OCI-LY1 (cell line): ENCODE measurements at regions not wholly inside any gene's neighbourhood (a gene's known extent, or its start where the extent isn't known, plus 50 kb on each side); places are given as distances from the start of the nearest gene placed in this dataset.

Source experiments
- H2AFZ ChIP-seq: fragments of 200-600 bp; sonication (generic), shearing (Covaris generic); 2 replicates; pipeline ENCODE4 v1.6.0; 2014; ENCODE audit warnings: antibody characterized with exemption, mild to moderate bottlenecking, low read length
- H3F3A ChIP-seq: fragments of 200-600 bp; sonication (generic), shearing (Covaris generic); 2 replicates; pipeline ENCODE4 v1.6.0; 2014; ENCODE audit warnings: mild to moderate bottlenecking, antibody characterized with exemption, low read length, moderate library complexity; ENCODE audit not compliant: insufficient read depth
- H3K27ac ChIP-seq: fragments of 200-600 bp; sonication (generic); 2 replicates; pipeline ENCODE4 v1.5.1; 2014; ENCODE audit warnings: low read length, mixed run types, mild to moderate bottlenecking, low read depth; ENCODE audit not compliant: poor library complexity, severe bottlenecking
- H3K27me3 ChIP-seq: fragments of 200-600 bp; sonication (generic); 2 replicates; pipeline ENCODE4 v1.6.0; 2014; ENCODE audit warnings: antibody characterized with exemption, mild to moderate bottlenecking, low read length, moderate library complexity; ENCODE audit not compliant: insufficient read depth
- H3K36me3 ChIP-seq: fragments of 200-600 bp; sonication (generic); 2 replicates; pipeline ENCODE4 v1.6.1; 2014; ENCODE audit warnings: mild to moderate bottlenecking, antibody characterized with exemption, low read length, moderate library complexity, mixed read lengths; ENCODE audit not compliant: insufficient read depth
- H3K4me1 ChIP-seq: fragments of 200-600 bp; sonication (generic); 2 replicates; pipeline ENCODE4 v1.5.1; 2014; ENCODE audit warnings: mild to moderate bottlenecking, low read length, moderate library complexity; ENCODE audit not compliant: insufficient read depth, severe bottlenecking
- H3K4me2 ChIP-seq: fragments of 200-600 bp; sonication (generic), shearing (Covaris generic); 2 replicates; pipeline ENCODE4 v1.6.1; 2014; ENCODE audit warnings: low read length
- H3K4me3 ChIP-seq: fragments of 200-600 bp; sonication (generic); 2 replicates; pipeline ENCODE4 v1.5.1; 2014; ENCODE audit warnings: low read length, low read depth, mild to moderate bottlenecking, mixed read lengths; ENCODE audit not compliant: poor library complexity, severe bottlenecking
- H3K79me2 ChIP-seq: fragments of 200-600 bp; shearing (Covaris generic); 2 replicates; pipeline ENCODE4 v1.6.1; 2016; ENCODE audit warnings: mixed run types, low read length, mixed read lengths; ENCODE audit not compliant: insufficient read depth
- H3K9ac ChIP-seq: fragments of 200-600 bp; sonication (generic), shearing (Covaris generic); 2 replicates; pipeline ENCODE4 v1.6.1; 2014; ENCODE audit warnings: mild to moderate bottlenecking, low read length, mixed read lengths
- H3K9me2 ChIP-seq: fragments of 200-600 bp; sonication (generic), shearing (Covaris generic); 2 replicates; pipeline ENCODE4 v1.6.1; 2014; ENCODE audit warnings: low read depth, mild to moderate bottlenecking, low read length, mixed read lengths
- H3K9me3 ChIP-seq: fragments of 200-600 bp; shearing (Covaris generic); 2 replicates; pipeline ENCODE4 v1.6.1; 2014; ENCODE audit warnings: low read length, mixed read lengths
- H4K20me1 ChIP-seq: fragments of 200-600 bp; sonication (generic), shearing (Covaris generic); 2 replicates; pipeline ENCODE4 v1.6.0; 2016; ENCODE audit warnings: mild to moderate bottlenecking, low read length; ENCODE audit not compliant: insufficient read depth
- EZH2 ChIP-seq: fragments of 200-600 bp; sonication (generic), shearing (Covaris generic); IDR thresholded peaks from 2 replicates; pipeline ENCODE4 v1.8.0; 2017; ENCODE audit warnings: borderline replicate concordance, mixed run types, mild to moderate bottlenecking, antibody characterized with exemption, low read length, moderate library complexity, mixed read lengths
- TF ChIP-seq, protein P1 (sequence below): fragments of 200-600 bp; sonication (generic), shearing (Covaris generic); IDR thresholded peaks from 2 replicates; pipeline ENCODE4 v1.5.1; 2017; ENCODE audit warnings: mild to moderate bottlenecking, antibody characterized with exemption, low read length, moderate library complexity, mixed read lengths

DNA sequence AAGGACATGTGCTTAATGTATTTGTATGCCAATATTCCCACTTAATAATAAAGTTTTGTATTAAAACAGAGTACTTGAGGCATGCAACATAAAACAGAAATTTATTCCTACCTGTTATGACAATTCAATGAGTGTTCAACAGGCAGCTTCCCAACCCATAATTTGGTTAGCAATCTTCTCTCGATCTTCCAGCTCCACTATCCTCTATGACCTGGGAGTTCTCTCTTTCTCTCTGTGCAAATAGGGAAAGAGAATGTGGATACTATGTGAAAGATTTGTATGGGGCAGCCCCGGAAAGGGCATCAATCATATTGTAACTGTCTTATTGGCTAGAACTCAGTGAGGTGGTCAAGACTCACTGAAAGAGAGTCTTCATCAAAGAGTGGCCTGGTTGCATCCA lies 644.9 kb upstream of the PCDH20 start:
- no peak overlapping the region for H3K9ac ChIP-seq
- TF ChIP-seq EZH2 = no peak
- TF ChIP-seq, protein P1, sequence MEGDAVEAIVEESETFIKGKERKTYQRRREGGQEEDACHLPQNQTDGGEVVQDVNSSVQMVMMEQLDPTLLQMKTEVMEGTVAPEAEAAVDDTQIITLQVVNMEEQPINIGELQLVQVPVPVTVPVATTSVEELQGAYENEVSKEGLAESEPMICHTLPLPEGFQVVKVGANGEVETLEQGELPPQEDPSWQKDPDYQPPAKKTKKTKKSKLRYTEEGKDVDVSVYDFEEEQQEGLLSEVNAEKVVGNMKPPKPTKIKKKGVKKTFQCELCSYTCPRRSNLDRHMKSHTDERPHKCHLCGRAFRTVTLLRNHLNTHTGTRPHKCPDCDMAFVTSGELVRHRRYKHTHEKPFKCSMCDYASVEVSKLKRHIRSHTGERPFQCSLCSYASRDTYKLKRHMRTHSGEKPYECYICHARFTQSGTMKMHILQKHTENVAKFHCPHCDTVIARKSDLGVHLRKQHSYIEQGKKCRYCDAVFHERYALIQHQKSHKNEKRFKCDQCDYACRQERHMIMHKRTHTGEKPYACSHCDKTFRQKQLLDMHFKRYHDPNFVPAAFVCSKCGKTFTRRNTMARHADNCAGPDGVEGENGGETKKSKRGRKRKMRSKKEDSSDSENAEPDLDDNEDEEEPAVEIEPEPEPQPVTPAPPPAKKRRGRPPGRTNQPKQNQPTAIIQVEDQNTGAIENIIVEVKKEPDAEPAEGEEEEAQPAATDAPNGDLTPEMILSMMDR = no peak
- no peaks in the 10 kb centered on the region for H3K9me3 ChIP-seq
- no peak overlapping the region for H3K27ac ChIP-seq
- no peaks in the 10 kb centered on the region for H3K79me2 ChIP-seq
- no peak overlapping the region for H2AFZ ChIP-seq
- no peaks in the 10 kb centered on the region for H4K20me1 ChIP-seq
- no peaks in the 10 kb centered on the region for H3K36me3 ChIP-seq
- no peaks in the 10 kb centered on the region for H3F3A ChIP-seq
- H3K9me2 ChIP-seq = no peaks in the 10 kb centered on the region
- no peaks in the 10 kb centered on the region for H3K27me3 ChIP-seq
- H3K4me2 ChIP-seq = no peak overlapping the region
- no peak overlapping the region for H3K4me3 ChIP-seq
- no peaks in the 10 kb centered on the region for H3K4me1 ChIP-seq

DNA sequence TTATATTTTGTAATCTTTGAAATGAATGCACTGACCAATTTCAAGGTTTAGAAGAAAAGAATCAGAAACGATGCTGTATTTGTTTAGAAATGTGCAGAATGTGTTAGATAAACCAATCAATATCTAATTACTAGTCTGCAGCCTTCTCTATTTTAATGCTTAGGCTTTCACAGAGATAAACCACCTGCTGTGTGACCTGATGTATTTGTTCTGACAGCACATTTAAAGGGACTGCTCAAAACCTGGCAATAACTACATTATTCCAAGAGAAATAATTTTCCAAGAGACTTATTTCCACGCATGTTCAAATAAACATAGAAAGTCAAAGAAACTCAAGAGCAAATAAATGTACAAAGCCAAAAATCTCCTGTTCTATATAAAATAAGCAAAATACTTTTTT lies 641.6 kb upstream of the PCDH20 start:
- no peak overlapping the region for H2AFZ ChIP-seq
- no peaks in the 10 kb centered on the region for H3F3A ChIP-seq
- no peak overlapping the region for H3K4me3 ChIP-seq
- no peaks in the 10 kb centered on the region for H3K4me1 ChIP-seq
- TF ChIP-seq, protein P1 = no peak
- TF ChIP-seq EZH2 = no peak
- H3K9me2 ChIP-seq = no peaks in the 10 kb centered on the region
- H3K36me3 ChIP-seq = no peaks in the 10 kb centered on the region
- H3K27me3 ChIP-seq = no peaks in the 10 kb centered on the region
- no peak overlapping the region for H3K9ac ChIP-seq
- no peak overlapping the region for H3K27ac ChIP-seq
- H4K20me1 ChIP-seq = no peaks in the 10 kb centered on the region
- no peaks in the 10 kb centered on the region for H3K79me2 ChIP-seq
- no peak overlapping the region for H3K4me2 ChIP-seq
- no peaks in the 10 kb centered on the region for H3K9me3 ChIP-seq

DNA sequence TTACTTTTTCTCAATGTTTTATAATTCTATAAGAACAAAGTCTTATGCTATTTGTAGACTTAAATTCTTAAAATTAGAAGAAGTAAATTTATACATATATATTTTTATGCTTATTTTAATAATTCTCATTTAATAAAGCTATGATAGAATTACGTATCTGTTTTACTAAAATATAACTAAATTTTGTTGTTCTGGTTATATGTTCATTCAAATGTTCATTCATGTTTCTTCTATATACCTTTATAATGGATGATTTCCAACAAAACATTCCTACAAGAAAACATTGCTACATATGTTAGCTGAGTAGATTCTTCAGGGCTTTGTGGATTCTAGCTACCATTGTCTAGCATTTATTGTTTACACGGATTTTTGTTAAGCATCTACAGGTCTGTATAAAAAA lies 634.3 kb upstream of the PCDH20 start:
- no peak for TF ChIP-seq EZH2
- TF ChIP-seq, protein P1 = no peak
- H3K9me2 ChIP-seq = no peaks in the 10 kb centered on the region

More for the DNA sequence above, 634.3 kb upstream of the PCDH20 start:
- Histone ChIP-seq H3F3A (no peaks in the 10 kb centered on the region), H3K4me1 (no peaks in the 10 kb centered on the region), H3K27me3 (no peaks in the 10 kb centered on the region), H3K79me2 (no peaks in the 10 kb centered on the region), H3K36me3 (no peaks in the 10 kb centered on the region), H4K20me1 (no peaks in the 10 kb centered on the region), H3K9ac (no peak overlapping the region), H3K9me3 (0 out of 2 replicates have a peak, but pooled peaks cover 6% of the 10 kb centered on the region), H3K27ac (no peak overlapping the region), H2AFZ (no peak overlapping the region), H3K4me3 (no peak overlapping the region), H3K4me2 (no peak overlapping the region)
